B cell (primary cell): ENCODE measurements at regions not wholly inside any gene's neighbourhood (a gene's known extent, or its start where the extent isn't known, plus 50 kb on each side); places are given as distances from the start of the nearest gene placed in this dataset.

Experiments used
- ATAC-seq: fragments of 200-7000 bp; cut with Tn5 transposase; one replicate; pipeline ENCODE4 v1.10.0; 2021; ENCODE audit warnings: low read depth, mild to moderate bottlenecking, moderate number of reproducible peaks, moderate library complexity
- CTCF ChIA-PET: fragments of 350-600 bp; sonication (Branson Sonifier 250); formaldehyde crosslinking; loops from one replicate; lab custom pipeline; 2021; ENCODE audit warnings: antibody characterized with exemption, inconsistent platforms; lab: Charles Lee
- POLR2A ChIA-PET: fragments of 350-600 bp; sonication (Branson Sonifier 250); formaldehyde crosslinking; loops from one replicate; lab custom pipeline; 2021; ENCODE audit warnings: antibody characterized with exemption; lab: Charles Lee
- DNase-seq: peaks from one replicate; pipeline ENCODE4 v3.0.0; 2013
- H2AFZ ChIP-seq: 2 replicates; pipeline ENCODE4 v1.6.1; 2012; ENCODE audit warnings: mild to moderate bottlenecking, low read depth, low read length; ENCODE audit not compliant: insufficient read depth, poor library complexity, severe bottlenecking
- H3K27ac ChIP-seq, 2 donors: 1 replicate in 1 of 2; 2 replicates in 1 of 2; pipeline ENCODE4 v1.5.1; 2012 to 2013; ENCODE audit warnings: low read length in 2 of 2, mild to moderate bottlenecking in 2 of 2, moderate library complexity in 1 of 2
- H3K27me3 ChIP-seq, 4 experiments: fragments of 200-600 bp in 1 of 4; sonication (generic) in 1 of 4; replicated peaks in 1 of 4; 1 replicate in 2 of 4; 2 replicates in 2 of 4; pipeline versions ENCODE4 v1.6.1 to v1.7.0; 2013 to 2016; ENCODE audit warnings: low read length in 3 of 4, mild to moderate bottlenecking in 2 of 4, mixed read lengths in 1 of 4, moderate library complexity in 1 of 4; ENCODE audit not compliant: insufficient read depth in 4 of 4, control insufficient read depth in 3 of 4; ENCODE audit errors: control extremely low read depth in 1 of 4
- H3K36me3 ChIP-seq, 2 experiments: replicated peaks in 1 of 2; 1 replicate in 1 of 2; 2 replicates in 1 of 2; pipeline versions ENCODE4 v1.6.1 to v1.7.1; 2013; ENCODE audit warnings: low read length in 1 of 2; ENCODE audit not compliant: insufficient read depth in 2 of 2, control insufficient read depth in 1 of 2; ENCODE audit errors: control extremely low read depth in 1 of 2, extremely low read depth in 1 of 2
- H3K4me1 ChIP-seq, 2 donors: fragments of 200-600 bp in 1 of 2; sonication (generic) in 1 of 2; 1 replicate in 1 of 2; 2 replicates in 1 of 2; pipeline versions ENCODE4 v1.5.1 to v1.6.1; 2013 to 2017; ENCODE audit warnings: low read length in 2 of 2; ENCODE audit not compliant: control insufficient read depth in 2 of 2, insufficient read depth in 2 of 2
- H3K4me2 ChIP-seq: replicated peaks from 2 replicates; pipeline ENCODE3; 2012; ENCODE audit warnings: mild to moderate bottlenecking, low read depth, low read length; ENCODE audit not compliant: poor library complexity, severe bottlenecking
- H3K4me3 ChIP-seq, 5 experiments: fragments of 200-600 bp in 1 of 5; sonication (generic) in 1 of 5; 1 replicate in 3 of 5; 2 replicates in 2 of 5; pipeline versions ENCODE4 v1.5.1 to v1.7.0; 2011 to 2016; ENCODE audit warnings: low read length in 4 of 5, mild to moderate bottlenecking in 4 of 5, low read depth in 2 of 5, control low read depth in 1 of 5, moderate library complexity in 1 of 5; ENCODE audit not compliant: insufficient read depth in 1 of 5; ENCODE audit errors: control extremely low read depth in 1 of 5, extremely low read depth in 1 of 5
- H3K79me2 ChIP-seq: fragments of 200-600 bp; sonication (generic); one replicate; pipeline ENCODE4 v1.6.0; 2016; ENCODE audit warnings: low read length; ENCODE audit not compliant: control insufficient read depth, insufficient read depth
- H3K9ac ChIP-seq: fragments of 200-600 bp; sonication (generic); 2 replicates; pipeline ENCODE4 v1.6.1; 2017; ENCODE audit warnings: mild to moderate bottlenecking, low read length, moderate library complexity
- H3K9me3 ChIP-seq, 3 donors: one replicate each; pipeline versions ENCODE4 v1.6.1 to v1.7.1; 2013; ENCODE audit warnings: low read length in 2 of 3; ENCODE audit not compliant: control insufficient read depth in 2 of 3, insufficient read depth in 1 of 3; ENCODE audit errors: control extremely low read depth in 1 of 3
- H4K20me1 ChIP-seq: 2 replicates; pipeline ENCODE4 v1.6.0; 2012; ENCODE audit warnings: mild to moderate bottlenecking, low read length; ENCODE audit not compliant: insufficient read depth, control insufficient read depth, poor library complexity, severe bottlenecking
- H3K27ac Mint-ChIP-seq: one replicate; pipeline ENCODE4 v1.8.0; 2021; ENCODE audit warnings: mixed read lengths
- H3K27me3 Mint-ChIP-seq: one replicate; pipeline ENCODE4 v1.8.0; 2021; ENCODE audit warnings: mixed read lengths
- H3K4me1 Mint-ChIP-seq: one replicate; pipeline ENCODE4 v1.8.0; 2021; ENCODE audit warnings: mixed read lengths
- H3K4me3 Mint-ChIP-seq: one replicate; pipeline ENCODE4 v1.8.0; 2021; ENCODE audit warnings: mixed read lengths
- H3K9me3 Mint-ChIP-seq: one replicate; pipeline ENCODE4 v1.8.0; 2022; ENCODE audit warnings: mixed read lengths; ENCODE audit not compliant: insufficient read depth
- EZH2 ChIP-seq: IDR thresholded peaks from 2 replicates; pipeline ENCODE4 v1.6.1; 2012; ENCODE audit warnings: borderline replicate concordance, low read depth, mild to moderate bottlenecking, moderate library complexity, low read length; ENCODE audit not compliant: insufficient read depth, poor library complexity, severe bottlenecking
- WGBS: methylation state at CpG from one replicate; pipeline ENCODE4 v1.1.5; 2013; ENCODE audit warnings: missing lambda C conversion rate; ENCODE audit not compliant: insufficient coverage; 5-methylcytosine and 5-hydroxymethylcytosine counted together
- intact Hi-C: fragments of 100-400 bp; cut with micrococcal nuclease; formaldehyde crosslinking; loops from one replicate; pipeline ENCODE4 v1.10.0; 2022
- TF ChIP-seq, protein P1 (sequence below): fragments of 200-600 bp; IDR thresholded peaks from one replicate; pipeline ENCODE4 v1.8.0; 2022; ENCODE audit warnings: antibody characterized with exemption, mild to moderate bottlenecking

DNA sequence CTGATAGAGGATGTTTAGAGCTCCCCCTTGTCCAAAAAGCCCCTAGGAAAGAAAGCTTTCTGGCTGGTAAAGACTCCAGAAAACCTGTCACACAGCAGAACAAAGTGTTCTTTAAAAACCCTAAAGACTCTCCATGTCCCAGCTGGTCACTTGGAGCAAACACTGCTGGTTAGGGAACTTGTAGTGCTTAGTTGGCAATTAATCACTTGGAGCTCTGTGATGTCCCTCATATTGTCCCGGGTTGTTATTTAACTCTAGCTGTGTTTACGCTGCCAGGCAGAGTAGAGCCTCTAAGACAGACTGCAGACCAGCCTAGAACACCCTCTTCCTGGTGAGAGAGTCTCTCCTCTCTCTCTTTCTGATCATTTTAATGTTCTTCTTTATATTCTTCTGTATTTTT is 267.3 kb downstream of the BCOR start:
- POLR2A ChIA-PET = no interaction called here
- H4K20me1 ChIP-seq = no peaks in the 10 kb centered on the region
- H2AFZ ChIP-seq = no peak overlapping the region
- no peak for ATAC-seq
- intact Hi-C loops = no loop called here
- no peak overlapping the region for H3K4me2 ChIP-seq
- H3K36me3 ChIP-seq = no peaks in the 10 kb centered on the region
- WGBS = no CpG with 5 or more reads among the region's 2 CpGs
- CTCF ChIA-PET = no interaction called here
- peaks cover 0 to 61% (median 3%) of the 10 kb centered on the region in 4 experiments for H3K27me3 ChIP-seq
- no peak overlapping the region for H3K9ac ChIP-seq
- H3K4me1 ChIP-seq = peaks cover 8 to 11% of the 10 kb centered on the region in 2 donors
- H3K4me3 ChIP-seq = no peak overlapping the region
- Mint-ChIP-seq H3K4me3 (no peak overlapping the region), H3K27ac (no peak overlapping the region), H3K4me1 (peaks cover 15% of the 10 kb centered on the region), H3K9me3 (no peaks in the 10 kb centered on the region), H3K27me3 (peaks cover 42% of the 10 kb centered on the region)
- peaks cover 0 to 3% (median 0%) of the 10 kb centered on the region in 3 donors for H3K9me3 ChIP-seq
- no peak overlapping the region for H3K27ac ChIP-seq
- no peaks in the 10 kb centered on the region for H3K79me2 ChIP-seq
- no peak for DNase-seq
- TF ChIP-seq, protein P1, sequence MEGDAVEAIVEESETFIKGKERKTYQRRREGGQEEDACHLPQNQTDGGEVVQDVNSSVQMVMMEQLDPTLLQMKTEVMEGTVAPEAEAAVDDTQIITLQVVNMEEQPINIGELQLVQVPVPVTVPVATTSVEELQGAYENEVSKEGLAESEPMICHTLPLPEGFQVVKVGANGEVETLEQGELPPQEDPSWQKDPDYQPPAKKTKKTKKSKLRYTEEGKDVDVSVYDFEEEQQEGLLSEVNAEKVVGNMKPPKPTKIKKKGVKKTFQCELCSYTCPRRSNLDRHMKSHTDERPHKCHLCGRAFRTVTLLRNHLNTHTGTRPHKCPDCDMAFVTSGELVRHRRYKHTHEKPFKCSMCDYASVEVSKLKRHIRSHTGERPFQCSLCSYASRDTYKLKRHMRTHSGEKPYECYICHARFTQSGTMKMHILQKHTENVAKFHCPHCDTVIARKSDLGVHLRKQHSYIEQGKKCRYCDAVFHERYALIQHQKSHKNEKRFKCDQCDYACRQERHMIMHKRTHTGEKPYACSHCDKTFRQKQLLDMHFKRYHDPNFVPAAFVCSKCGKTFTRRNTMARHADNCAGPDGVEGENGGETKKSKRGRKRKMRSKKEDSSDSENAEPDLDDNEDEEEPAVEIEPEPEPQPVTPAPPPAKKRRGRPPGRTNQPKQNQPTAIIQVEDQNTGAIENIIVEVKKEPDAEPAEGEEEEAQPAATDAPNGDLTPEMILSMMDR = no peak
- TF ChIP-seq EZH2 = no peak

DNA sequence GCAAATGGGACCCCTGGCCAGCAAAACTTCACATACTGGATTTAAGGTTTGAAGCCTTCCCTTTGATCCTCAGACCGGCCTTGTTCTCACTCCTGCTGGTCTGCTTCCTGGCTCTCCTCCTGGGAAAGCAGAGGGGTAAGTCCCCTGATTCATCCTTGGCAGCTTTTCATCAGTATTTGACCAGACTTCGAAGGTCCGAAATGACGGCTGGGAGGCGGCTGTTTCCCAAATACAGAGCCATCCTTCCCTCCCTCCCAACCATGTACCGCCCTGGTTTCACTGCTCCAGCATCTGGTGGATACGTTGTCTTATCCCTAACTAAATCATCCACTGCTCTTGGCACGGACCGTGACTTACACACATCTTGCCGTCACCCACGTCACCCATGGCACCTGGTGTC is 265.5 kb downstream of the BCOR start:
- H3K4me3 Mint-ChIP-seq = no peak overlapping the region
- H3K79me2 ChIP-seq = no peaks in the 10 kb centered on the region
- H3K36me3 ChIP-seq = no peaks in the 10 kb centered on the region
- H2AFZ ChIP-seq = no peak overlapping the region
- ChIA-PET POLR2A (no interaction called here), CTCF (no interaction called here)
- H3K9ac ChIP-seq = no peak overlapping the region
- no peak overlapping the region for H3K4me2 ChIP-seq
- peaks cover 12% of the 10 kb centered on the region for H3K4me1 Mint-ChIP-seq
- H3K4me1 ChIP-seq = peaks cover 7 to 10% of the 10 kb centered on the region in 2 donors
- H3K27me3 Mint-ChIP-seq = peaks cover 45% of the 10 kb centered on the region
- H3K9me3 ChIP-seq = no peaks in the 10 kb centered on the region
- H4K20me1 ChIP-seq = no peaks in the 10 kb centered on the region
- 94% methylated on average over 6 of the region's 11 CpGs for WGBS
- no peak overlapping the region for H3K27ac ChIP-seq
- H3K27me3 ChIP-seq = peaks cover 0 to 44% (median 0%) of the 10 kb centered on the region in 4 experiments
- no peak overlapping the region for H3K27ac Mint-ChIP-seq
- ATAC-seq = no peak
- H3K4me3 ChIP-seq = no peak overlapping the region
- no peak for DNase-seq
- no peaks in the 10 kb centered on the region for H3K9me3 Mint-ChIP-seq
- intact Hi-C loops = no loop called here
- TF ChIP-seq, protein P1 = no peak
- TF ChIP-seq EZH2 = no peak
